NCI-H146 (cell line): ENCODE measurements at regions not wholly inside any gene's neighbourhood (a gene's known extent, or its start where the extent isn't known, plus 50 kb on each side); places are given as distances from the start of the nearest gene placed in this dataset.

ENCODE experiments used
- DNase-seq: peaks from one replicate; lab custom pipeline; 2025; lab: John Stamatoyannopoulos, UW

GRCh38 chr4:147312376-147313046 lies 168.4 kb upstream of the EDNRA start:
- no peak for DNase-seq

GRCh38 chr4:147313108-147313507 lies 167.8 kb upstream of the EDNRA start:
- no peak for DNase-seq

GRCh38 chr4:147318586-147318985 lies 162.3 kb upstream of the EDNRA start:
- DNase-seq: no peak

GRCh38 chr4:147325571-147325981 lies 155.3 kb upstream of the EDNRA start:
- DNase-seq: no peak

DNA sequence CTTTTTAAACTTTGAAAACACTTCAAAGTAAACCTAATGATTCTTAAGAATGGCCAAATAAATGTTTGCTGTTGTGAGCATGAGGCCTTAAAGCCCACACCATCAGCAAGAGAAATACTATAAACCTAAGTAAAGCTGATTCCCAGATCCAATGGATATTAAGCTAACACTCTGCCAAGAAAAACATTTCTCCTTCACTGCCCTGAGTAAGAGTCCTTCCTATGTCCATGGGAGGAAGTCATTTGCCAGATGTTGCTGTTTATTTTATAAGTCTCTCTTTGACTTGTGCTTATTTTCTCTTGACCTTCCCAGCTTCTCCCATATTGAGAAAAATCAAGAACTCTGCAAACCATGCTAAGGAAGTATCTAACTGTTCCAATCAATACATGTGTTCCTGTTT lies 154.3 kb upstream of the EDNRA start:
- DNase-seq: no peak

- DNase-seq: no peak
These were observed 153.6 kb upstream of the EDNRA start for GRCh38 chr4:147327322-147327721.

- no peak for DNase-seq
These were observed 152.7 kb upstream of the EDNRA start for GRCh38 chr4:147328189-147328588.

DNA sequence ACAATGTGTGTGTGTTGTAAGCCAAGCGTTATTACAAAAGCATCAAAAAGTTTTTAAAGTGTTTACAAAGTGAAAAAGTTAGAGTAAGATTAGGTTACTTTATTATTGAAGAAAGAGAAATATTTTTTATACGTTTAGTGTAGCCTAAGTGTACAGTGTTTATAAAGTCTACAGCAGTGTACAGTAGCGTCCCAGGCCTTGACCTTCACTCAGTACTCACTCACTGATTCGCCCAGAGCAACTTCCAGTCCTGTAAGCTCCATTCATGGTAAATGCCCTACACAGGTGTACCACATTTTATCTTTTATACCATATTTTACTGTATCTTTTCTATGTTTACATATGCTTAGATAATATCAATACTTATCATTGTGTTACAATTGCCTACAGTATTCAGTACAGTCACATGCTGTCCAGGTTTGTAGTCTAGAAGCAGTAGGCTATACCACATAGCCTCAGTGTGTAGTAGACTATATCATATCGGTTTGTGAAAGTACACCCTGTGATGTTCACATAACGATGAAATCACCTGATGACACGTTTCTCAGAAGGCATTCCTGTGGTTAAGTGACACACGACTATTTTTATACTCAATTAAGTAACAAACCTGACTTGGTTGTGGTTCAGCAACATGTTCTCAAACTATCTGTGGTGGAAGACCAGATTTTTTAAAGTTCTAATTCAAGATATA lies 152.0 kb upstream of the EDNRA start:
- no peak for DNase-seq

DNA sequence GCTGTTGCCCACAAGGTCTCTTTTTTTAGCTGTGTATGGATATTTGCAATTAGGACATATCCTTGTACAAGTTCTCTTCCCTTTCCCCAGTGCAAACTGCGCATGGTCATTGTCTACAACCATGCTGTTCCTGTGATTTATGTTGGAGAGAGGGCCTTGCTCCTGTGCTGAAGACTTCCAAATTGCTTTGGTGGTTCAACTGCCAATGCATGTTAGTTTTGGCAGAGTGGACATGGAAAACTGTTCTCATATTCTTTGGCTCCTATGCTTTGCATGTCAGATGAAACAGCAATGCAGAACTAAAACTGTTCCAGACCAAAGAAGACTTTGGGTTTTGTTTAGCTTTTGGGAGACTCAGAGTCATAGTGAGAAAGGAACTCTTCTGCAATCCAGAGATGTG lies 148.8 kb upstream of the EDNRA start:
- DNase-seq: no peak

- no peak for DNase-seq
These were observed 146.4 kb upstream of the EDNRA start for GRCh38 chr4:147334478-147334877.

- no peak for DNase-seq
These were observed 145.7 kb upstream of the EDNRA start for GRCh38 chr4:147335183-147335582.

GRCh38 chr4:147336252-147336651 lies 144.6 kb upstream of the EDNRA start:
- DNase-seq: no peak

GRCh38 chr4:147339100-147339499 lies 141.8 kb upstream of the EDNRA start:
- DNase-seq: no peak

GRCh38 chr4:147340111-147340510 lies 140.8 kb upstream of the EDNRA start:
- DNase-seq: no peak

GRCh38 chr4:147340591-147341120 lies 140.2 kb upstream of the EDNRA start:
- no peak for DNase-seq

GRCh38 chr4:147343692-147344091 lies 137.2 kb upstream of the EDNRA start:
- no peak for DNase-seq

GRCh38 chr4:147345662-147346061 lies 135.2 kb upstream of the EDNRA start:
- DNase-seq: no peak

DNA sequence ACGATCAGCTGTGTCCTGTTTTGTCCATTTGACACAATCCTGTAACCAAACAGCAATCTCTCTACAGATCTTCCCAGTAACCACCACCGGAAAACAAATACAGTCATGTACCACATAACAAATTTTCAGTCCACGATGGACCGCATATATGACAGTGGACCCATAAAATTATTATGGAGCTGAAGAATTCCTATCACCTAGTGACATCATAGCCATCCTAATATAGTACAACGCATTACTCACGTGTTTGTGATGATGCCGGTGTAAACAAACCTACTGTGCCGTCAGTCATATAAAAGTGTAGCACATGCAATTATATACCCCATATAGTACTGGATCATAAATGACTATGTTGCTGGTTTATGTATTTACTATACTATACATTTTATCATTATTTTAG lies 133.7 kb upstream of the EDNRA start:
- DNase-seq: no peak

- no peak for DNase-seq
These were observed 131.7 kb upstream of the EDNRA start for GRCh38 chr4:147349193-147349592.

DNA sequence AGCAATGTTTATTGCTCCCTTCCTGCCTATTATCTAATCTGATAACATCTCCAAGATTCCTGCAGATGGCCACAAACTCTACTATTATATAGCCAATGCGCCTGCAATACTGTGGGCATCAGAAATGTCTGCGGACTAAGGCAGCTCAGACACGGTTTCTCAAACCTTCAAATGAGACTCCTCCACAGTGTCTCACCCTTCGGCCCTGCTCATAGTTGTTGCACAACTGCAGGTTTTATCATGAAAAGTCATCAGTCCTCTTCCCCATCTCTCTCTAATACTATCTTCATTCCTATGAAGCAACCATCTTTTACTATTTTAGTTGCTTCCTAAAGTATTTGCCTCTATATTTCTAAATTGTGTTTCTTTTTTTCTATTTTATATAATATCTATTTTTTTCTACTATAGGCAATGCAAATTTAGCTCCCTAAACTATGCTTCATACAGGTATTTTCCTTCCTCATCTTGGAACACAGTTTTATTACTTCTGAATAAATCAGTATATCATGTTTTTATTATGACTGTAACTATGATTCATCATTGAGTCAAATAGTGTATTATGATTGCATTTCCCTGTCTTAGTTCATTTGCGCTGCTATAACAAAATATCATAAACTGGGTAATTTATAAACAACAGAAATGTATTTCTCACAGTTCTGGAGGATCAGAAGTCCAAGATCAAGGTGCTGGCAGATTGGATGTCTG lies 129.7 kb upstream of the EDNRA start:
- no peak for DNase-seq

DNA sequence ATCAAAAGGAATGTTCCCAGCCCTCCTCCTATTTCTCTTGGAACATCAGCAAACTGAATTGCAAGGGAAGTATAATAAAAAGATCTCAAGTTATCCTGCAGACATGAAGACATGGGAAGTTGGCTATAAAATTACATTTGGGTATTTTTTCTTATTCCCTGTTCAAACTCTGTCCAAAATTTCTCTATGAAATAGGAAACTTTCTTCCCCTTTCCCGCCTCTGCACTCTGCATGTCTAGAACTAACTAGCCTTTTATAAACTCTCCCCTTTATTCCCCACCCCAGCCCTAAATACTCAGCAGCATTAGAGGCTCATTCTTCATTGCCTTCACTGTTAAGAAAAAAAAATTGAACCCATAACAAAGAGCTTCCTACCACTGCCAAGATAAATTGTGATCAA lies 126.7 kb upstream of the EDNRA start:
- DNase-seq: no peak

- DNase-seq: no peak
These were observed 125.8 kb upstream of the EDNRA start for GRCh38 chr4:147355032-147355656.

DNA sequence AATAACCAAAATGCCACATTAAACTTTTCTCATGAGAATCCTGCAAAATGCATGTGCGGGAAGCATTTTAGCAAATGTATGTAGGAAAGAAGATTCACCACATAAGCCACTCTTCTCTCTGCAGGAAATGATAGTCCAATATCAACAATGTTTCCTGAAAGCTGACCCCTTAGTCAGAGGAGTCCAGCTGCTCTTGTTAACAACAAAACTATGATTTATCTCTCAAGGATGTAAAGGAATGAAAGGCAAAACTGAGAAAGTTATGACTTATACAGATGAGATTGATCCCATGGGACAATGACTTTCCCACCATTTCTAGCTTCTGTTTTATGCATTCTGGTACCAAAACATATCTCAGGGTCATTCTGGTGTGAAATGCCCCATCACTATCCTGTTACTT lies 125.0 kb upstream of the EDNRA start:
- no peak for DNase-seq
